ENCODE measurements at regions not wholly inside any gene's neighbourhood (a gene's known extent, or its start where the extent isn't known, plus 50 kb on each side); places are given as distances from the start of the nearest gene placed in this dataset.

GRCh38 chr4:11866391-11866790 is 437.7 kb upstream of the HS3ST1 start:
- H3K4me3 ChIP-seq (ENCODE audit: low read depth, low read length), result no peak overlapping the region
- no peak for DNase-seq
- TF ChIP-seq CTCF (IDR thresholded peaks at IDR 0.05; ENCODE audit: low read depth, low read length, missing control alignments), result no peak
- no peak overlapping the region for H3K27ac ChIP-seq
- H3K27me3 ChIP-seq (replicated peaks), result no peaks in the 10 kb centered on the region
- in situ Hi-C loops (cut with HindIII; ENCODE audit: low pct_ligation_motif_present, low sequenced_read_pairs), result no loop called here
- H3K36me3 ChIP-seq (replicated peaks), result no peaks in the 10 kb centered on the region

GRCh38 chr4:11860996-11861395 is 432.3 kb upstream of the HS3ST1 start:
- in situ Hi-C loops (cut with HindIII; ENCODE audit: low pct_ligation_motif_present, low sequenced_read_pairs), result no loop called here
- DNase-seq, result no peak
- no peak for TF ChIP-seq CTCF (IDR thresholded peaks at IDR 0.05; ENCODE audit: low read depth, low read length, missing control alignments)
- Histone ChIP-seq H3K27me3 (replicated peaks) (no peaks in the 10 kb centered on the region), H3K4me3 (ENCODE audit: low read depth, low read length) (no peak overlapping the region), H3K36me3 (replicated peaks) (no peaks in the 10 kb centered on the region), H3K27ac (no peak overlapping the region)

- no peak for TF ChIP-seq CTCF (IDR thresholded peaks at IDR 0.05; ENCODE audit: low read depth, low read length, missing control alignments)
- Histone ChIP-seq H3K27me3 (replicated peaks) (no peaks in the 10 kb centered on the region), H3K27ac (no peak overlapping the region)
Observed at GRCh38 chr4:11857881-11858280, 429.2 kb upstream of the HS3ST1 start.

GRCh38 chr4:11847167-11847566 is 418.5 kb upstream of the HS3ST1 start:
- in situ Hi-C loops (cut with HindIII; ENCODE audit: low pct_ligation_motif_present, low sequenced_read_pairs), result no loop called here
- no peak overlapping the region for H3K27ac ChIP-seq
- no peak for DNase-seq
- H3K4me3 ChIP-seq (ENCODE audit: low read depth, low read length), result no peak overlapping the region
- no peak for TF ChIP-seq CTCF (IDR thresholded peaks at IDR 0.05; ENCODE audit: low read depth, low read length, missing control alignments)
- H3K27me3 ChIP-seq (replicated peaks), result no peaks in the 10 kb centered on the region
- H3K36me3 ChIP-seq (replicated peaks), result no peaks in the 10 kb centered on the region

More at GRCh38 chr4:11857881-11858280, 429.2 kb upstream of the HS3ST1 start:
- in situ Hi-C loops (cut with HindIII; ENCODE audit: low pct_ligation_motif_present, low sequenced_read_pairs), result no loop called here
- H3K4me3 ChIP-seq (ENCODE audit: low read depth, low read length), result no peak overlapping the region
- no peaks in the 10 kb centered on the region for H3K36me3 ChIP-seq (replicated peaks)
- DNase-seq, result no peak

- no peak overlapping the region for H3K4me3 ChIP-seq (ENCODE audit: low read depth, low read length)
- no peak overlapping the region for H3K27ac ChIP-seq
- H3K27me3 ChIP-seq (replicated peaks), result no peaks in the 10 kb centered on the region
- no peak for DNase-seq
- in situ Hi-C loops (cut with HindIII; ENCODE audit: low pct_ligation_motif_present, low sequenced_read_pairs), result no loop called here
- no peak for TF ChIP-seq CTCF (IDR thresholded peaks at IDR 0.05; ENCODE audit: low read depth, low read length, missing control alignments)
- H3K36me3 ChIP-seq (replicated peaks), result no peaks in the 10 kb centered on the region
Observed at GRCh38 chr4:11843927-11844326, 415.2 kb upstream of the HS3ST1 start.

GRCh38 chr4:11843340-11843739 is 414.6 kb upstream of the HS3ST1 start:
- Histone ChIP-seq H3K27ac (no peak overlapping the region), H3K27me3 (replicated peaks) (no peaks in the 10 kb centered on the region), H3K4me3 (ENCODE audit: low read depth, low read length) (no peak overlapping the region), H3K36me3 (replicated peaks) (no peaks in the 10 kb centered on the region)
- DNase-seq, result no peak
- no peak for TF ChIP-seq CTCF (IDR thresholded peaks at IDR 0.05; ENCODE audit: low read depth, low read length, missing control alignments)
- in situ Hi-C loops (cut with HindIII; ENCODE audit: low pct_ligation_motif_present, low sequenced_read_pairs), result no loop called here
